SK-N-SH (cell line): ENCODE measurements at regions not wholly inside any gene's neighbourhood (a gene's known extent, or its start where the extent isn't known, plus 50 kb on each side); places are given as distances from the start of the nearest gene placed in this dataset.
"Not testable (repeated sequence)": the region's sequence is repeated elsewhere in the genome, so short reads cannot be mapped to it uniquely, and the experiment has no call there.

ENCODE experiments used
- CTCF ChIA-PET: fragments of 300-600, 350-600 bp; formaldehyde crosslinking; extraction: SDS; loops from one replicate; lab custom pipeline; 2021; lab: Yijun Ruan, JAX
- POLR2A ChIA-PET: fragments of 350-600 bp; sonication (Branson Sonifier 250); formaldehyde crosslinking; extraction: SDS; loops from one replicate; lab custom pipeline; 2020; ENCODE audit warnings: antibody characterized with exemption, inconsistent platforms; lab: Yijun Ruan, JAX
- DNase-seq: peaks from one replicate; pipeline ENCODE4 v3.0.0; 2012
- H2AFZ ChIP-seq: fragments of 200-600 bp; sonication (generic); 2 replicates; pipeline ENCODE4 v1.8.1; 2016; ENCODE audit warnings: antibody characterized with exemption, mild to moderate bottlenecking, low read depth
- H3F3A ChIP-seq: fragments of 200-600 bp; sonication (generic); replicated peaks from 2 replicates; pipeline ENCODE3; 2016; ENCODE audit warnings: antibody characterized with exemption, mild to moderate bottlenecking; ENCODE audit not compliant: insufficient read depth
- H3K27ac ChIP-seq, 2 experiments: fragments of 200-500 bp in 1 of 2; fragments of 200-600 bp in 1 of 2; sonication (Bioruptor generic) in 1 of 2; sonication (generic), shearing (Covaris generic) in 1 of 2; 2 replicates each; pipeline versions ENCODE4 v1.5.1 to v1.6.1; 2014 to 2016; ENCODE audit warnings: low read depth in 2 of 2, inconsistent platforms in 1 of 2, low read length in 1 of 2, mild to moderate bottlenecking in 1 of 2, mixed read lengths in 1 of 2
- H3K27me3 ChIP-seq: fragments of 200-600 bp; sonication (generic), shearing (Covaris generic); 2 replicates; pipeline ENCODE4 v1.6.1; 2016; ENCODE audit warnings: mixed run types; ENCODE audit not compliant: insufficient read depth
- H3K36me3 ChIP-seq, 2 experiments: fragments of 200-500 bp in 1 of 2; fragments of 200-600 bp in 1 of 2; sonication (Bioruptor generic) in 1 of 2; sonication (generic) in 1 of 2; replicated peaks in 1 of 2; 2 replicates each; pipeline versions ENCODE3 to v1.5.1; 2014 to 2016; ENCODE audit warnings: low read length in 1 of 2, mild to moderate bottlenecking in 1 of 2; ENCODE audit not compliant: insufficient read depth in 2 of 2, control insufficient read depth in 1 of 2
- H3K4me1 ChIP-seq, 2 experiments: fragments of 200-500 bp in 1 of 2; fragments of 200-600 bp in 1 of 2; sonication (Bioruptor generic) in 1 of 2; sonication (generic), shearing (Covaris generic) in 1 of 2; 2 replicates each; pipeline versions ENCODE4 v1.5.1 to v1.6.1; 2014 to 2016; ENCODE audit warnings: low read depth in 1 of 2, low read length in 1 of 2, mixed run types in 1 of 2; ENCODE audit not compliant: insufficient read depth in 2 of 2, control insufficient read depth in 1 of 2
- H3K4me2 ChIP-seq: fragments of 200-600 bp; sonication (generic), shearing (Covaris generic); 2 replicates; pipeline ENCODE4 v1.6.1; 2017; ENCODE audit warnings: mixed run types
- H3K4me3 ChIP-seq, 2 experiments: fragments of 200-500 bp in 1 of 2; fragments of 200-600 bp in 1 of 2; sonication (Bioruptor generic) in 1 of 2; sonication (generic), shearing (Covaris generic) in 1 of 2; 2 replicates each; pipeline versions ENCODE4 v1.5.1 to v1.8.1; 2014 to 2016; ENCODE audit warnings: low read depth in 2 of 2, inconsistent platforms in 1 of 2, low read length in 1 of 2, mild to moderate bottlenecking in 1 of 2, mixed read lengths in 1 of 2, moderate library complexity in 1 of 2
- H3K79me2 ChIP-seq: fragments of 200-600 bp; sonication (generic); 2 replicates; pipeline ENCODE4 v1.8.1; 2017; ENCODE audit warnings: mild to moderate bottlenecking; ENCODE audit not compliant: insufficient read depth
- H3K9ac ChIP-seq: fragments of 200-600 bp; sonication (generic); 2 replicates; pipeline ENCODE4 v1.6.1; 2017; ENCODE audit warnings: mixed run types
- H3K9me2 ChIP-seq: fragments of 200-600 bp; sonication (generic); 2 replicates; pipeline ENCODE4 v1.6.1; 2017; ENCODE audit warnings: mixed run types
- H3K9me3 ChIP-seq: fragments of 200-600 bp; sonication (generic); 2 replicates; pipeline ENCODE4 v1.6.1; 2017; ENCODE audit warnings: mixed run types, mild to moderate bottlenecking, moderate library complexity
- H4K20me1 ChIP-seq: fragments of 200-600 bp; sonication (generic); 2 replicates; pipeline ENCODE4 v1.6.1; 2017; ENCODE audit warnings: mild to moderate bottlenecking, mixed run types; ENCODE audit not compliant: insufficient read depth
- FOXM1 ChIP-seq: IDR thresholded peaks from 2 replicates; pipeline ENCODE4 v1.4.0; 2012; ENCODE audit warnings: low read depth, mild to moderate bottlenecking
- REST ChIP-seq: IDR thresholded peaks from 2 replicates; pipeline ENCODE4 v1.6.1; 2012; ENCODE audit warnings: mild to moderate bottlenecking, low read depth, low read length, moderate library complexity
- WGBS: methylation state at CpG from one replicate; pipeline ENCODE4 v1.1.6; 2017; ENCODE audit warnings: low lambda C conversion rate; 5-methylcytosine and 5-hydroxymethylcytosine counted together

GRCh38 chr7:6889252-6889812, 63.3 kb upstream of the CCZ1B start:
- CTCF ChIA-PET = no interaction called here
- Histone ChIP-seq H3K79me2 (no peaks in the 10 kb centered on the region), H2AFZ (no peak overlapping the region), H3F3A (no peaks in the 10 kb centered on the region), H3K9me2 (no peaks in the 10 kb centered on the region), H3K36me3 (no peaks in the 10 kb centered on the region), H4K20me1 (no peaks in the 10 kb centered on the region), H3K4me2 (no peak overlapping the region), H3K27ac (no peak overlapping the region), H3K4me1 (no peaks in the 10 kb centered on the region), H3K9me3 (no peaks in the 10 kb centered on the region), H3K9ac (no peak overlapping the region), H3K27me3 (no peaks in the 10 kb centered on the region; the same call in 1 of the 2 replicates), H3K4me3 (no peak overlapping the region)
- TF ChIP-seq FOXM1 (no peak), REST (no peak)
- POLR2A ChIA-PET = no interaction called here
- DNase-seq = no peak
- 46% methylated on average over 8 of the region's 8 CpGs for WGBS

- POLR2A ChIA-PET, H3K9me2 ChIP-seq, H2AFZ ChIP-seq, H3K4me3 ChIP-seq, H3K27me3 ChIP-seq, H3K9ac ChIP-seq, H3K27ac ChIP-seq, H3K36me3 ChIP-seq, H3K4me2 ChIP-seq, H3K4me1 ChIP-seq, H4K20me1 ChIP-seq, DNase-seq, H3K9me3 ChIP-seq, CTCF ChIA-PET, H3F3A ChIP-seq, H3K79me2 ChIP-seq: not testable (repeated sequence)
- 33% methylated on average over 4 of the region's 4 CpGs for WGBS
Observed at GRCh38 chr7:6902097-6902518, 76.0 kb upstream of the CCZ1B start.

- WGBS = 17% methylated on average over 5 of the region's 7 CpGs
- DNase-seq, H3K4me2 ChIP-seq, H3K4me1 ChIP-seq, H3K27ac ChIP-seq, H3F3A ChIP-seq, POLR2A ChIA-PET, H3K36me3 ChIP-seq, H3K9me2 ChIP-seq, H3K4me3 ChIP-seq, H3K9me3 ChIP-seq, H3K27me3 ChIP-seq, H4K20me1 ChIP-seq, H3K79me2 ChIP-seq, CTCF ChIA-PET, H2AFZ ChIP-seq, H3K9ac ChIP-seq: not testable (repeated sequence)
Observed at GRCh38 chr7:6903289-6903688, 77.2 kb upstream of the CCZ1B start.

GRCh38 chr7:6903792-6904191, 77.7 kb upstream of the CCZ1B start:
- H3K27me3 ChIP-seq, DNase-seq, H3K4me1 ChIP-seq, H3F3A ChIP-seq, CTCF ChIA-PET, POLR2A ChIA-PET, H3K79me2 ChIP-seq, H3K4me2 ChIP-seq, H4K20me1 ChIP-seq, H2AFZ ChIP-seq, H3K9me3 ChIP-seq, H3K27ac ChIP-seq, H3K9ac ChIP-seq, H3K36me3 ChIP-seq, H3K9me2 ChIP-seq, H3K4me3 ChIP-seq: not testable (repeated sequence)
- 18% methylated on average over 4 of the region's 4 CpGs for WGBS
